NOMO-1 treated with dmso at 0.1 percent for 144 hours (cell line): ENCODE measurements at regions not wholly inside any gene's neighbourhood (a gene's known extent, or its start where the extent isn't known, plus 50 kb on each side); places are given as distances from the start of the nearest gene placed in this dataset.

Source experiments
- DNase-seq: peaks from one replicate; lab custom pipeline; 2025; ENCODE audit not compliant: unreplicated experiment; lab: John Stamatoyannopoulos, UW

DNA sequence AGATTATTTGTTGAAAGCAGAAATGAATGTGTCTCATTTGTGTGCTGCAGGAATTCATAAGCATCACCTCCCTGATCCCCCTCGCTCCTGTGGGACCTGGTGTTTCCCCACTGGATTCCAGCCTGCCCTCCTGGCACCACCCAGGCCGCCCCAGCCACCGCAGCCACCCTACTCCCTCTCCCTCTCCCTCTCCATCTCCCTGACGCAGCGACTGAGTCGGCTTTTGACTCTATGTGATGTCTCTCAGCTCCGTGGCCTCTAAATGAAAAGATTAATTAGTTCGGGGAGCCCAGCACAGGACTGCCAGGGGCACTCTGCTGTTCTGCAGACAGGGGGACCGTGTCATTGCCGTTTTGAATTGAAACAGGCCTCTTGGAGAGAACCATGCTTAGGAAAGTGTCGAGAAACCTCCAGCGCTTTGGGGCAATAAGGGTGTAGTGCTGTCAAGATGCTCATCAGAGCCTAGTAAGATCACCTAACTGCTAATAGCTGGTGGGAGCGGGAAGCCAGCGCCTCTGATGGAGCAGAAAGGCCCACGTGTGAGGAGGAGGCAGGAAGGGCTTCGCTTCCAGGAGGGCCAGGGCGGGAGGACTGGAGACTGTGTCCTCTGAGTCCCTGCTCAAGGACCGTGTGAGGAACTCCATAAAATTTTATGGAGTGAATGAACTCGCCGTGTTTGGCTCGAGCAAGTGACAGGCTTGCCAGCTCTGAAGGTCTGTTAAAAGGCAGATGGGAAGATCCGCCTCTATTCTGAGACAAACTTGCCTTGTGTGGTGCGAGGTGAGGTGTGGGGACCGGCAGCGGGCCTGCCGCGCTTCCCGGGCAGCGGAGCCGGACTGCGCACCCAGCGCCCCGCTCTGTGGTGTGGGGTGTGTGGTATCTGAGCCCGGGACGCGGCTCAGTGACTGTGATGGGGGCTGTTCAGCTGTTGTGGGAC lies 157.4 kb upstream of the C14orf180 start:
- no peak for DNase-seq

DNA sequence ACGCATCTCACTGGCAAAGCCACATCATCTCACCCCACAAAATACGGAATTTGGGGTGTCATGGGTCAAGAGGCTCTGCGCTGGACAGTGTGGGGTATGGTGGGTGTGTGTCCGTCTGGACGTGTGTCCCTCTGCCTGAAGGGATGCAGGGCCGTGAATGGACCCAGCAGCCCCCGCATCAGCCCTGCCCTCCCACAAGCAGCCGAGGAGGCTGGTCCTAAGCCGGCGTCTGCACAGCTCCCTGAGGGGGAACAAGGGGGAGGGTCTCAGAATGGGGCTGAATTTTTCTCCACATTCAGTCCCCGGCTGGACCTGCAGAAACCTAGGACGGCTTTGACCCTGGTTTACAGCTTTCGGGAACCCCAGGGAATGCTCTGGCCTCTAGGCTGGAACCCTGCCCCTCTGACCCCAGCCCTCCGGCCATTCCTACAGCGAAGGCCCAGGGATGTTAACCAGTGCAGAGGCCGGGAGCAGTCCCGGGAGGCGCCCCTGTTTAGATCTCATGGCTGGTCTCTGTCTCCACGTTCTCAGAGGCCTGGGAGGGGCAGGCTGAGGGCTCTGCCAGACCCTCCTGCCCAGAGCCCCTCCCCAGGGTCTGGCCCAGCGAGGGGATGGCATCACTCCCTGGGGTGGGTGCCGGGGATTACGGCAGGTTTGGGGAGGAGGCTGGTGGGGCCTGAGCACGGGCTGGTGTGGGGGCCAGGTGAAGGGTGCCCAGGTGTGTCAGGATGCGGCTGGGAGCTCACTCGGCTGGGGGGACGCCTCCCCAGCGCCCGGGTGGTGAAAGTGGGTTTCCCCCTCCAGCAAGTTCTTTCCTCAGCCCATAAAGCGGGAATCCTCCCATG lies 156.5 kb upstream of the C14orf180 start:
- no peak for DNase-seq

- DNase-seq = no peak
Observed at GRCh38 chr14:104423701-104424405, 155.7 kb upstream of the C14orf180 start.

GRCh38 chr14:104424406-104425072 lies 155.0 kb upstream of the C14orf180 start:
- DNase-seq = no peak

DNA sequence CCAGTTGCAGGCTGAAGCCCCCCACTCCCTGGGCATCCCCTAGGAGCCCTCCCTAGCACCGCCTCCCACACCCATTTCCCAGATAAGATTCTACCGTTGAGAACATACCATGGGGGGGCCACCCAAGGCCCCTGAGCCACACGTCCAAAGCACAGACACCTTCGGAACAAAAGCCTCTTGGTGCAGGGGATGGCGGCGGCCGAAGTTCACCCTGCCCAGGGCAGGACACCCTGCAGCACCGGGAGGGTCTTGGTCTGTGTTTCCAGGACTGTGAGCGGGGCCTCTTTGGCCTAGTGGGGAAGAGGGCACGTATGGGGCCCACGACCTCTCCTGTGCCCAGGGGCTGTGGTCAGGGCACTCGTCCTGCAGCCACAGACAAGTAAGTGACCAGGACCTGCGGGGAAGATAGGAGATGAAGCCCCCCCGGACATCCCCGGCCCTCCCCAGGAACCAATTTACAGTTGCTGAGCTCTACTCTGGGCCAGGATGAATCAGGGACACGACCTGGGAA lies 154.3 kb upstream of the C14orf180 start:
- no peak for DNase-seq

DNA sequence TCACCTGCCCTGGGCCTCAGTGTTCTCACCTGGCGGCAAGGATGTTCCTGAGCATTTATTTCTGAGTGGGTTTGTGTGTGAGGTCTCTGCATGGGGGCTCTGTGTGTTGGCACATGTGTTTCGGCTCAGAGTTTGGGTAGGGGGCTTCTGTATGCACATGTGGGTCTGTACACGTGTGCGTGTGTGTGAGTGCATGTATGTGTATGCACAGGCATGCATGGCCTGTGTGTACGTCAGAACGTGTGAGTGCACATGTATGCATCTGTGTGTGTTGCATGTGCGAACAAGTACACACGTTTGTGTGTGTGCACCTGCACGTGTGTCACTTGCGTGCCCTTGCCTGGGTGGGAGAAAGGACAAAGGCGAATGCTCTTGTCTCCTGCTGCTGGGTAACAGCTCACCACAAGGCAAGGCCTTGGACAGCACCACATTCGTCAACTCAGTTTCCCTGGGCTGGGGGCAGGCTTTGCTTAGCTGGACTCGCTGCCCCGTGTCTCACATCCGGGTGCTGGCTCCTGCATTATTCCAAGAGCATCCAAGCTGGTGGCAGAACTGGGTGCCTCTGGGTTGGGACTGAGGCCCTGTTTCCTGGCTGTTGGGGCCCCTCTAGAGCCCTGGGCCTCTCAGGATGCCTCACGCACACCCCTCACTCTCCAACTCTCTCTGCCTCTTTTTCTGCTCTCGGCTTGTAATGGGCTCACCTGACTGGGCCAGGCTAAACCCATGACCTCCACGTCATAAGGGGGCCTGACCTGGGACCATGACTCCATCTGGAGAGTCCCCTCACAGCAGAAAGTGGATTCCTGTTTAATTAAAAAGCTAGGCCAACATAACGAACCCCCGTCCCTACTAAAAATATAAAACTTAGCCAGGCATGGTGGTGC lies 153.6 kb upstream of the C14orf180 start:
- no peak for DNase-seq

GRCh38 chr14:104427131-104427851 lies 152.3 kb upstream of the C14orf180 start:
- no peak for DNase-seq

DNA sequence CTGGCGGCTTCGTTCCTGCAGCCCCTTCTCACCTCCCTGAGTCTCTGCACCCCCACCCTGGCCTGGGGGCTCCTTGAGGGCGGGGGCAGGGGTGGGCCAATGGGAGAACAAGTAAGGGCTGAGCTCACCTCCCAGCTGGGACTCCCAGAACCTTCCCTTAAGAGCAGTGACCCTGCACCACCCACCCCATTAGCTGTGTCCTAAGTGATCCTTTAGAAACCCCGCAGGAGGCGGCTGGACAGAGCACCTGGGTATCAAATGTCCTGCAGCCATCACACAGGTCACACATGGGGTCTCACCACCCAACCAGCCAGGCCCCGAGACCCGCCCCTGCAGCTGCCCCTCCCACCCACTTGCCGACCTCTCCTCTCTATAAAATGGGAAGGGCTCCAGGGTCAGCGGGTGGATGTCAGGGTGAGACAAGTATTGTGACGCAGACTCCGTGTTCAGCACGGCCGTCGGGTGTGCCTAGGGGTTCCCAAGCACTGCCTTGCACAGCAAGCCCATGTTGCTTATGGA lies 151.2 kb upstream of the C14orf180 start:
- DNase-seq = no peak

DNA sequence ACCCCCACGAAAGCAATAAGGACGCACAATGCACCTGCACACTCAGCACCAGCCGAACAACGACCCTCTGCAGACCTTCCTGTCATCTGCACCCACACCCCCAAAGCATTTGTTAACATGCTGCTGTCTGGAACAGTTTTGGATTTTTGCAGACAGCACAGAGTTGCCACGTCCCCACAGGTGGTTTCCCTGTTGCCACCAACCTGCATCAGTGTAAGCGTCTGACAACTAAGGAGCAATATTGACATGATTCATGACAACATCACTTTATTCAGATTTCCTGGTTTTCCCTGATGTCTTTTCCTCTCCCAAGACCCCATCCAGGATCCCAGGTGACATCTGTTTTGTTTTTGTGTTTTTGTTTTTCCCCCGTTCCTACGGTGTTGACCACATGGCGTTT lies 150.7 kb upstream of the C14orf180 start:
- no peak for DNase-seq

GRCh38 chr14:104429291-104429861 lies 150.2 kb upstream of the C14orf180 start:
- no peak for DNase-seq

DNA sequence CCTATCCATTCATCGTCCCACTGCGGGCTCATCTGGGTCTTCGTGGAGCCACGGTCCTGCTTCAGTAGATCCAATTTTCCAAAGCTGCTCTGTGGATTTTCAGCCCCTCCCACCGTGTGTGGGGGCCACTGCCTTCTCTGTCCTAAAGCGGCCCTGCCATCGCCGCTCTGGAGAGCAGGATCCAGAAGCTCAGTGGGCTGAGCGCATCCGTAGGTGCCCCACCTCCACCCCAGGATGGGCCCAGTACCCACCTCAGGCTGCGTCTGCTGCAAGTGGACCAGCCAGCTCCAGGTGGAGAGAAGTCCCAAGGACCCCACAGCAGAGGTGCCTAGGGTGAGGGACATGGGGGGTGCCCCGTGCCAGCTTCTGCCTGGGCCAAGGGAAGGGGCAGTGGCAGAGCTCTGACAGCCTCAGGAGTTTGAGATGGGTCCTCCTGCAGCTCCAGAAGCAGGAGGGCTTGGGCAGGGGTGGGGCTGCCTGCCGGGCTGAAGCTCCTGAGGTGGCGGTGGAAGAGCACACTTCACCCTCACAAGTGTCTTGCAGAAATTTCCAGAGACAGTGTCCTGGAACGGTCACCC lies 148.1 kb upstream of the C14orf180 start:
- DNase-seq = no peak

- DNase-seq = no peak
Observed at GRCh38 chr14:104431929-104432541, 147.5 kb upstream of the C14orf180 start.

- no peak for DNase-seq
Observed at GRCh38 chr14:104432611-104433231, 146.8 kb upstream of the C14orf180 start.

DNA sequence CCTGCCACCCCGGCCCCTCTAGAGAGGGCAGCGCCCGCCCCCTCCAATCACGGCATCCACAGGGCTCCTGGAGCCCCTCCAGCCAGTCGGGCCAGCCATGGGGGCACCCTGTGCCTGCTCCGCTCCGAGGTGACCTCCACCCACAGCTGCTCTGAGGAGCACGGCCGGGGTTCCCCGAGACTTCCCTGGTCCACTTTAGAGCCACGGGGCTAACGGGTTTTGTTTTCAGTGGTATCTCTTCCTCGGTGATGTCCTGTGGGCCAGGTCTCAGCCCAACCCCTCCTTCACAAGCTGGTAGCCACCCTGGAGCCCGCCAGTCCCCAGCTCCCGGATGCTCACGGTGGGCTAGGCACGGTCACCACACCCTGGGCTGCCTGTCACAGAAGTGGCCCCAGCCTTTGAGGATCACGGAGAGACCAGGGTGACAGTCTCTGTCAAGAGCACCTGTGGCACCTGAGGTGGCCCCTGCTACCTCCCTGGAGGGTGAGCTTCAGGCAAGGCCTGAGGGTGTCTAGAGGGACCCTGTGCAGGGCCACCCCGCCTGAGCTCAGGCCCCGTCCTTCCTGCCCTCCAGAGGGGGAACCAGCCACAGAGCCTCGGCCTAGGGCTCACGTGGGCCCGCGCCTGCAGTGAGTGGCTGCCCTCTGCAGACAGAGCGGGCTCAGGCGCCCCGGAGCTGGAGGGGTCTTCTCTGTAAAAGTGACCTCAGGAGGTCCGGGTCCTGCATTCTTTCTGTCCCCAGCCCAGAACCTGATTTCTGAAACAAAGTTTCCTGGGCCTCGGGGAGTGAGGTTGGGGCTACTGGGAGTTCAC lies 146.0 kb upstream of the C14orf180 start:
- no peak for DNase-seq

GRCh38 chr14:104434214-104435076 lies 145.1 kb upstream of the C14orf180 start:
- DNase-seq = no peak
